ENCODE measurements at regions not wholly inside any gene's neighbourhood (a gene's known extent, or its start where the extent isn't known, plus 50 kb on each side); places are given as distances from the start of the nearest gene placed in this dataset.

DNA sequence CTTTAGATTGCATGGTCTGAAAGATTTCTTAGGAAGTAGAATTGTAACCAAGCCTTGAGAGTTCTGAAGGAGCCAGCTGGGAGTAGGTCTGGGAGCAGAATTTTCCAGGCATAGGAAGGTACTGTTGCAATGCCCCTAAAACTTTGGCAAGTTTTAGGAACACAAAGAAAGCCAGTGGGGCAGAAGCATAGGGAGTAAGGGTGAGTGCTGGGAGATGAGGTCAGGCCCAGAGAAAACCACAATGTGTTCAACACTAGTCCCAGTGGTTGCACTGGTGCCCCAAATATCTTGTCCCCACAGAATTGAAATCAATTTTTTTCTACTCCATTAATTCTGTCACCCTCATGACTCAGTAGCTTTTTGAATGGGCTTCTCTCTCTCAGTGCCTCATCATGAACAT is 120.7 kb upstream of the GALNT15 start:
- H3K27ac ChIP-seq: no peak overlapping the region
- TF ChIP-seq ZFX (IDR thresholded peaks at IDR 0.05; ENCODE audit: borderline replicate concordance): no peak
- TF ChIP-seq, protein P1, sequence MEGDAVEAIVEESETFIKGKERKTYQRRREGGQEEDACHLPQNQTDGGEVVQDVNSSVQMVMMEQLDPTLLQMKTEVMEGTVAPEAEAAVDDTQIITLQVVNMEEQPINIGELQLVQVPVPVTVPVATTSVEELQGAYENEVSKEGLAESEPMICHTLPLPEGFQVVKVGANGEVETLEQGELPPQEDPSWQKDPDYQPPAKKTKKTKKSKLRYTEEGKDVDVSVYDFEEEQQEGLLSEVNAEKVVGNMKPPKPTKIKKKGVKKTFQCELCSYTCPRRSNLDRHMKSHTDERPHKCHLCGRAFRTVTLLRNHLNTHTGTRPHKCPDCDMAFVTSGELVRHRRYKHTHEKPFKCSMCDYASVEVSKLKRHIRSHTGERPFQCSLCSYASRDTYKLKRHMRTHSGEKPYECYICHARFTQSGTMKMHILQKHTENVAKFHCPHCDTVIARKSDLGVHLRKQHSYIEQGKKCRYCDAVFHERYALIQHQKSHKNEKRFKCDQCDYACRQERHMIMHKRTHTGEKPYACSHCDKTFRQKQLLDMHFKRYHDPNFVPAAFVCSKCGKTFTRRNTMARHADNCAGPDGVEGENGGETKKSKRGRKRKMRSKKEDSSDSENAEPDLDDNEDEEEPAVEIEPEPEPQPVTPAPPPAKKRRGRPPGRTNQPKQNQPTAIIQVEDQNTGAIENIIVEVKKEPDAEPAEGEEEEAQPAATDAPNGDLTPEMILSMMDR (IDR thresholded peaks at IDR 0.05): no peak

DNA sequence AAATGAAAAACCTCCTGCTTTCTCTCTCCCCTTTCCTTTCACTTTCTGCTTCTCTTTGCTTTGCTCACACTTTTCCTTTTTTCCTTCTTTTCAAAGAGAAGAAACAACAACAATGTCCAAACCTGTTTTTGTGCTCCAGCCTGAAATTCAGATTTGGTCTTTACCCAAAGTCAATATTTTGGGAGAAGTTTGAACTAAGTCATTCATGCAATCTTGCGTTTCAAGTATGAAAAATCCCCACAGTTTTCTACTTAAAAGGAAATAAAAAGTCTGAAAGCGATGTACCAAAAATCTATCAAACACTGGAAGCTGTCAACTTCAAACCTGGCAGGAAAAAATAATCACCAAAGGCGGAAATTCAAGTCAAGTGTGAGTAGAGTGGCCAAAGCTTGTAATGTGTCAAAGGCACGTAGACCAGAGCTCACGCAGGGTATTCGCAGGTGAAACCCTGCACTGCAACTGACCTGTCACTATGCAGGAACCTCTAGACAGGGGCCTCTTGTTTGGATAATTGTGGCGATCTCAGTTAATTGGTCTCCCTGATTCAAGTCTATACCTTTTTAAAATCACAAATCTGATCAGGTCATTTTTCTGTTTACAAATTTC is 118.8 kb upstream of the GALNT15 start:
- no peak overlapping the region for H3K27ac ChIP-seq
- TF ChIP-seq, protein P1 (IDR thresholded peaks at IDR 0.05): no peak
- no peak for TF ChIP-seq ZFX (IDR thresholded peaks at IDR 0.05; ENCODE audit: borderline replicate concordance)

DNA sequence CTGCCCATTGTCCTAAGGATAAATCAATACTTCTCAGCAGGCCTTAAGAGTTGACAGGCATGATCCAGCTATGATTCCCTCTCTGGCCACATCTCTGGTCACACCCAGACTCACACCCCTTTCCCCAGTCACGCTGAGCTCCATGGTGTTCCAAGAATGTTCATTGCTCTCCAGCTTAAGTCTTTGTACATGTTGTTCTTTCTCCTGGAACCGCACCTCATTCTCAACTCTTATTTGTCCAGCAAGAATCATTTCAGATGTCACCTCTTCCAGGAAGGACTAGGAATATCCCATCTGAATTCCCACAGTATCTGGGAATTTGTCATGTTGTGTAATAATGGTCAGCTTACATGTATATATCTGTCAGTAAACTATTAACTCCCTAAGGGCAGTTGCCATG is 118.3 kb upstream of the GALNT15 start:
- H3K27ac ChIP-seq: no peak overlapping the region
- no peak for TF ChIP-seq ZFX (IDR thresholded peaks at IDR 0.05; ENCODE audit: borderline replicate concordance)
- TF ChIP-seq, protein P1 (IDR thresholded peaks at IDR 0.05): no peak

DNA sequence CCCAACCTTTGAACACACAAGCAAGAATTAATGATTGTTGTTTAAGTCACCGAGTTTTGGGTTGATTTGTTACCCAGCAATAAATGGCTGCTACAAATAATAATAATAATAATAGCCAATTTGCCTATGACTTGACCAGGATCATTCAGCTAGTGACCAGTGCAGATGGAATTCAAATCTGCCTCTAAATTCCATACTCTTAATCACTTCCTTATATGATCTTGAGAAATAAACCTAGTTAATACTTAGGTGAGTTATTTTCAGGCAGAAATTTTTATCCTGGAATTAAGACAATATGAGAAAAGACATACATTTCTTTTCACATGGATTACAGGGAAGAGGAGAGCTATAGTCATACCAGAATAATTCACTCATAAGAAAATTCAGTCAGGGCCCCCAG is 116.0 kb upstream of the GALNT15 start:
- TF ChIP-seq, protein P1 (IDR thresholded peaks at IDR 0.05): no peak
- no peak for TF ChIP-seq ZFX (IDR thresholded peaks at IDR 0.05; ENCODE audit: borderline replicate concordance)
- no peak overlapping the region for H3K27ac ChIP-seq

DNA sequence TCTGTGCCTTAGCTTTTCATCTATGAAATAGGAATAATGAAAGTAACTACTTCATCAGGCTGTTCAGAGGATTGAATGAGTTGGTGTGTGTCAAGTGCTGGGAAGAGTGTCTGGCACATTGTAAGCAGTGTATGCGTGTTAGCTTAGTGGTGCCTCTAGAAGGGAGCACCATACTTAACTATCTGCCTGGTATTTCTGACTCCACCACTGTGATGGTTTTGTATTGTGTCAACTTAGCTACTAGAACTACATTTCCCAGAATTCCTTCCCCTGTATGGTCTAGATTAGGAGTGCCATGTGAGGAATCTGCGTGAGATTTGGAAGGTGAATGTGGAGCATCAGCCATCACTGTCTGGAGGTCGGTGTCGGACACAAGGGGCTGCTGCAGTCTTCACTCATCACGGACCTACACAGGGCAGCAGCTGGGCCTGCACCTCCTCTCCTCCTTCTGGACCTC is 115.4 kb upstream of the GALNT15 start:
- no peak overlapping the region for H3K27ac ChIP-seq
- TF ChIP-seq, protein P1 (IDR thresholded peaks at IDR 0.05): no peak
- TF ChIP-seq ZFX (IDR thresholded peaks at IDR 0.05; ENCODE audit: borderline replicate concordance): no peak

DNA sequence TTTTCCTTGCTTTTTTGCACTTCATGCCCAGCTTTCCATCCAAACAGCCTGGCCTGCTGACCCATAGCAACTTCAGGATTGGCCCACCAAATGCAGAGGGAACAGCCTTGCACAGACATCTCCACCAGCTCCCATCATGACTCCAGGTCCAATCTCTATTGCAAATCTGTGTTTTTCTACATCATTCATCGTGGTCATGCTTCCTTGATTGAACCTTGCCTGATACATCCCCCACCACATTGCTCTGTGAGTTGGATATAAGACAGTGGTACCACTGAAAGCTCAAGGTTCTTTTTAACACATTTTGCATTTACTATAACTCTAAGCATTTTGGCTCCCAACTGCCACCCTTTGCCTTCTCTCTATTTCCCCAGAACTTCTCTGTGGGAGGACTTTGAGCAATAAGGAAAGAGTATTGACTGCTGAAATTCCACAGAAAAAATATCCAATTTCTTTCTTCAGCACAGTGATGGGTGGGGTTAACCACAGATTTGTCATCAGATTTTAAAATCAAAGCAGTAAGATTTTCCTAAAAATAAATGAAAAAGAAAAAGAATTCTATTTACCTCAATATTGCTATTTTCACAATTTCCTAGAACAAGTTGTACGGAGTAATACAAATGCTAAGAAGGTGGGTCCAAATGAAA is 114.6 kb upstream of the GALNT15 start:
- no peak overlapping the region for H3K27ac ChIP-seq
- TF ChIP-seq, protein P1 (IDR thresholded peaks at IDR 0.05): no peak
- no peak for TF ChIP-seq ZFX (IDR thresholded peaks at IDR 0.05; ENCODE audit: borderline replicate concordance)

DNA sequence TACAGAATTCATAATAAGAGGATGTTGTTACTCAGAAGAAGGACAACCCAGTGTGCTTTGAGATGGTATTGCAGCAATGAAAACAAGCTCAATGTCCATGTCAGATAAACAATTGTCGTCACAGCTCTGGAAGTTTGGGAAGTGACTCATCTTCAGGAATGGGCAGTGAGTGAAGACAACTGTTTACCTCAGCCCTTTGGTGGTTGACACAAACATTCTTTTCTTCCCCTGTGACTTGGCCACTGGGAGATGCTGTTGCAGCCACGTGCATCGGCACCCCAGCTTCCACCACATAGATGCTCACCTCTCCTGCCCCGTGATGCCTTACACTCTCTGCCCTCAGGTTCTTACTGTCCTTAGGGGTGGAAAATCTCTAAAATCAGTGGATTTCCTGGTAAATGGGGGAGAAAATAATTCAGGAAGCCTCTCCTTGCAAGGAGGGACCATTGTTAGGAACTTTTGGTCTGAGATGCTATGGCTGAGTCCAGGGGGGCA is 114.1 kb upstream of the GALNT15 start:
- TF ChIP-seq ZFX (IDR thresholded peaks at IDR 0.05; ENCODE audit: borderline replicate concordance): no peak
- TF ChIP-seq, protein P1 (IDR thresholded peaks at IDR 0.05): 0 out of 2 replicates have a peak, but pooled peaks have one; percentile 15
- no peak overlapping the region for H3K27ac ChIP-seq

Measured in 22Rv1 (cell line).